ENCODE measurements at regions not wholly inside any gene's neighbourhood (a gene's known extent, or its start where the extent isn't known, plus 50 kb on each side); places are given as distances from the start of the nearest gene placed in this dataset.
"Not testable (repeated sequence)": the region's sequence is repeated elsewhere in the genome, so short reads cannot be mapped to it uniquely, and the experiment has no call there.

DNA sequence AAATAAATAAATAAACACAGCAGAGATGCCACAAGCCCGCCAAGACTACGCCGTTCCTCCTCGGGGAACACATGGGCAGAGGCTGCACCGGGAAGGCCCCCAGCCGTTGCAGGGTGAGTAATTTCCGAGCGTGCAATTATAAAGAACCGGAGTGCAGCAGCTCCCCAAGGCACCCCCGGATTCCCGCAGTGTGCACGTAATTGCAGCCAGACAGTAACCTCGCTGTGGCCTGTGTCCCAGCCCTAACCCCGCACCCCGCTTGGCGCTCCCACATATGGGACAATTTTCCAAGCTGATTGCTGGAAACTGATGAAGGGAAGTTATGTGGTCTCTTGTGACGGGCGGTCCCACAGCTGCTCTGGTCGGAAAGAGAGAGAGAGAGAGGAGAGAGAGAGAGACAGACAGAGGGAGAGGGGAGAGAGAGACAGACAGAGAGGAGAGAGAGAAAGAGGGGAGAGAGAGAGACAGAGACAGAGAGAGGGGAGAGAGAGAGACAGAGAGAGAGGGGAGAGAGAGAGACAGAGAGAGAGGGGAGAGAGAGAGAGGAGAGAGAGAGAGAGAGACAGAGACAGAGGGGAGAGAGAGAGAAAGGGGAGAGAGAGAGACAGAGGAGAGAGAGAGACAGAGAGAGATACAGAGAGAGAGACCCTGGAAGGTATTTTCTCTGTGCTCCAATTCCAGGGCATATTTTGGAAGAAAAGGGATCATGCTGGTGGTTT is 275.4 kb downstream of the SHOX start:
- H3K4me3 ChIP-seq (ENCODE audit: low read length) = no peak overlapping the region
- H3K23ac ChIP-seq (ENCODE audit: low read length) = no peak overlapping the region
- no peaks in the 10 kb centered on the region for H3K27me3 ChIP-seq (ENCODE audit: insufficient read depth, low read length, poor library complexity)
- H2AK5ac ChIP-seq (ENCODE audit: low read length) = no peak overlapping the region
- no peaks in the 10 kb centered on the region for H3K79me2 ChIP-seq (ENCODE audit: control insufficient read depth, insufficient read depth, low read length)
- H4K8ac ChIP-seq (ENCODE audit: low read depth, low read length) = no peak overlapping the region
- H3K18ac ChIP-seq (ENCODE audit: low read length) = no peak overlapping the region
- no peaks in the 10 kb centered on the region for H3K36me3 ChIP-seq (ENCODE audit: control insufficient read depth, insufficient read depth, low read length)
- H3K79me1 ChIP-seq (ENCODE audit: low read length) = no peaks in the 10 kb centered on the region
- H4K5ac ChIP-seq (ENCODE audit: low read length) = no peak overlapping the region
- no CpG with 5 or more reads among the region's 19 CpGs for WGBS (ENCODE audit: extremely low coverage, insufficient coverage, low lambda C conversion rate)
- H3K4me2 ChIP-seq (ENCODE audit: low read length) = no peak overlapping the region
- no peak overlapping the region for H3K9ac ChIP-seq (ENCODE audit: low read length)
- H2BK15ac ChIP-seq (replicated peaks; ENCODE audit: low read depth) = no peak overlapping the region
- H3K27ac ChIP-seq (ENCODE audit: low read depth, low read length) = no peak overlapping the region
- H3K4me1 ChIP-seq (ENCODE audit: control insufficient read depth, low read depth, low read length) = no peaks in the 10 kb centered on the region
- H2BK120ac ChIP-seq (ENCODE audit: low read depth, low read length) = no peak overlapping the region
- H3K56ac ChIP-seq (ENCODE audit: low read length) = no peak overlapping the region
- H3K4ac ChIP-seq (ENCODE audit: low read depth, low read length) = no peak overlapping the region
- no peak for DNase-seq
- no peak overlapping the region for H2BK5ac ChIP-seq (ENCODE audit: low read length)

DNA sequence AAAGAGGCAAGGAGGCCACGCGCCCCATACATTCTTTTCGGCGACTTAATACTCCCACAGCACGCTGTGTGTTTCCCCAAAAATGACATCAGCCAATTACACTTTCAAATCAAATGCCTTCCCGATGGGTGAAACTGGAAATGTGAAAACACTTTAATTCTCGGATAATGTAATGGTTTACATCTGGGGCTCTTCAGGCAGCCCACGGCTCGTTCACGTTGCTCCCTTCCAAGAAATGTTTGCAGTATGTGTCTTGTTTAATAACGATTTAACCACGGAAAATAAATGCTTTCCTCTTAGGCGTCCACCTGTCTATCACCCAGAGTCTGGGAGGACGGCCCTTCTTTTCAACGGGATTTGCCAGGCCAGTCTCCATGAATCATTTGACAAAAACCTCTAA is 272.5 kb downstream of the SHOX start:
- no peaks in the 10 kb centered on the region for H3K4me1 ChIP-seq (ENCODE audit: control insufficient read depth, low read depth, low read length)
- no peaks in the 10 kb centered on the region for H3K79me1 ChIP-seq (ENCODE audit: low read length)
- no peaks in the 10 kb centered on the region for H3K36me3 ChIP-seq (ENCODE audit: control insufficient read depth, insufficient read depth, low read length)
- H4K5ac ChIP-seq (ENCODE audit: low read length) = no peak overlapping the region
- no peak overlapping the region for H3K27ac ChIP-seq (ENCODE audit: low read depth, low read length)
- H3K4me3 ChIP-seq (ENCODE audit: low read length) = no peak overlapping the region
- no peak overlapping the region for H3K9ac ChIP-seq (ENCODE audit: low read length)
- no peak for DNase-seq
- WGBS (ENCODE audit: extremely low coverage, insufficient coverage, low lambda C conversion rate) = no CpG with 5 or more reads among the region's 15 CpGs
- H3K23ac ChIP-seq (ENCODE audit: low read length) = no peak overlapping the region
- H2BK120ac ChIP-seq (ENCODE audit: low read depth, low read length) = no peak overlapping the region
- H3K27me3 ChIP-seq (ENCODE audit: insufficient read depth, low read length, poor library complexity) = no peaks in the 10 kb centered on the region
- H3K4me2 ChIP-seq (ENCODE audit: low read length) = no peak overlapping the region
- H2BK15ac ChIP-seq (replicated peaks; ENCODE audit: low read depth) = no peak overlapping the region
- H3K4ac ChIP-seq (ENCODE audit: low read depth, low read length) = no peak overlapping the region
- H2AK5ac ChIP-seq (ENCODE audit: low read length) = no peak overlapping the region
- no peak overlapping the region for H4K8ac ChIP-seq (ENCODE audit: low read depth, low read length)
- no peak overlapping the region for H2BK5ac ChIP-seq (ENCODE audit: low read length)
- H3K79me2 ChIP-seq (ENCODE audit: control insufficient read depth, insufficient read depth, low read length) = no peaks in the 10 kb centered on the region
- no peak overlapping the region for H3K56ac ChIP-seq (ENCODE audit: low read length)
- no peak overlapping the region for H3K18ac ChIP-seq (ENCODE audit: low read length)

GRCh38 chrX:896256-896655 is 265.7 kb downstream of the SHOX start:
- H4K8ac ChIP-seq (ENCODE audit: low read depth, low read length) = no peak overlapping the region
- no peak overlapping the region for H3K9ac ChIP-seq (ENCODE audit: low read length)
- no peak overlapping the region for H4K5ac ChIP-seq (ENCODE audit: low read length)
- no peaks in the 10 kb centered on the region for H3K79me2 ChIP-seq (ENCODE audit: control insufficient read depth, insufficient read depth, low read length)
- H3K79me1 ChIP-seq (ENCODE audit: low read length) = no peaks in the 10 kb centered on the region
- H3K36me3 ChIP-seq (ENCODE audit: control insufficient read depth, insufficient read depth, low read length) = no peaks in the 10 kb centered on the region
- no peaks in the 10 kb centered on the region for H3K27me3 ChIP-seq (ENCODE audit: insufficient read depth, low read length, poor library complexity)
- no peak for DNase-seq
- no peak overlapping the region for H2BK15ac ChIP-seq (replicated peaks; ENCODE audit: low read depth)
- H3K18ac ChIP-seq (ENCODE audit: low read length) = no peak overlapping the region
- no peak overlapping the region for H2BK5ac ChIP-seq (ENCODE audit: low read length)
- whole genome bisulfite sequencing (ENCODE audit: extremely low coverage, insufficient coverage, low lambda C conversion rate) = no CpG with 5 or more reads among the region's 3 CpGs
- H3K27ac ChIP-seq (ENCODE audit: low read depth, low read length) = no peak overlapping the region
- H3K56ac ChIP-seq (ENCODE audit: low read length) = no peak overlapping the region
- no peaks in the 10 kb centered on the region for H3K4me1 ChIP-seq (ENCODE audit: control insufficient read depth, low read depth, low read length)
- H3K4me2 ChIP-seq (ENCODE audit: low read length) = no peak overlapping the region
- H3K4ac ChIP-seq (ENCODE audit: low read depth, low read length) = no peak overlapping the region
- no peak overlapping the region for H2AK5ac ChIP-seq (ENCODE audit: low read length)
- H3K23ac ChIP-seq (ENCODE audit: low read length) = no peak overlapping the region
- H2BK120ac ChIP-seq (ENCODE audit: low read depth, low read length) = no peak overlapping the region
- no peak overlapping the region for H3K4me3 ChIP-seq (ENCODE audit: low read length)

GRCh38 chrX:889966-890651 is 259.5 kb downstream of the SHOX start:
- H2BK5ac ChIP-seq (ENCODE audit: low read length) = no peak overlapping the region
- H3K56ac ChIP-seq (ENCODE audit: low read length) = no peak overlapping the region
- H3K79me2 ChIP-seq (ENCODE audit: control insufficient read depth, insufficient read depth, low read length) = no peaks in the 10 kb centered on the region
- no peak overlapping the region for H2AK5ac ChIP-seq (ENCODE audit: low read length)
- H3K4ac ChIP-seq (ENCODE audit: low read depth, low read length) = no peak overlapping the region
- no peak overlapping the region for H4K8ac ChIP-seq (ENCODE audit: low read depth, low read length)
- no peak overlapping the region for H3K23ac ChIP-seq (ENCODE audit: low read length)
- no peak overlapping the region for H3K4me3 ChIP-seq (ENCODE audit: low read length)
- no peaks in the 10 kb centered on the region for H3K79me1 ChIP-seq (ENCODE audit: low read length)
- H3K27ac ChIP-seq (ENCODE audit: low read depth, low read length) = no peak overlapping the region
- H3K36me3 ChIP-seq (ENCODE audit: control insufficient read depth, insufficient read depth, low read length) = no peaks in the 10 kb centered on the region
- DNase-seq = no peak
- no peak overlapping the region for H2BK120ac ChIP-seq (ENCODE audit: low read depth, low read length)
- no peaks in the 10 kb centered on the region for H3K4me1 ChIP-seq (ENCODE audit: control insufficient read depth, low read depth, low read length)
- no peak overlapping the region for H2BK15ac ChIP-seq (replicated peaks; ENCODE audit: low read depth)
- no CpG with 5 or more reads among the region's 5 CpGs for WGBS (ENCODE audit: extremely low coverage, insufficient coverage, low lambda C conversion rate)
- no peaks in the 10 kb centered on the region for H3K27me3 ChIP-seq (ENCODE audit: insufficient read depth, low read length, poor library complexity)
- no peak overlapping the region for H3K18ac ChIP-seq (ENCODE audit: low read length)
- no peak overlapping the region for H4K5ac ChIP-seq (ENCODE audit: low read length)
- H3K9ac ChIP-seq (ENCODE audit: low read length) = no peak overlapping the region
- no peak overlapping the region for H3K4me2 ChIP-seq (ENCODE audit: low read length)

DNA sequence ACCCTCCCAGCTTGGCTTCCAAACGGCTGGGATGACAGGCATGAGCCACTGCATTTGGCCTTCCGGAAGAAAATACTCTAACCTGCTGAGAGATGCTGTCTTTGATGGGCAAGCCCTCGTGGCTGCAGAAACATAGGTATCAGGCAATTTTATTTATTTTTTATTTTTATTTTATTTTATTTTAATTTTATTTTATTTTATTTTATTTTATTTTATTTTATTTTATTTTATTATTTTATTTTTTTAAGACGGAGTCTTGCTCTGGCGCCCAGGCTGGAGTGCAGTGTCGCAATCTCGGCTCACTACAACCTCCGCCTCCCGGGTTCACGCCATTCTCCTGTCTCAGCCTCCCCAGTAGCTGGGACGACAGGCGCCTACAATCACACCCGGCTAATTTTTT is 257.1 kb downstream of the SHOX start:
- H3K36me3 ChIP-seq (ENCODE audit: control insufficient read depth, insufficient read depth, low read length); DNase-seq; H3K56ac ChIP-seq (ENCODE audit: low read length); H3K27me3 ChIP-seq (ENCODE audit: insufficient read depth, low read length, poor library complexity); H3K23ac ChIP-seq (ENCODE audit: low read length); H3K79me2 ChIP-seq (ENCODE audit: control insufficient read depth, insufficient read depth, low read length); H4K5ac ChIP-seq (ENCODE audit: low read length); H2BK5ac ChIP-seq (ENCODE audit: low read length); H2AK5ac ChIP-seq (ENCODE audit: low read length); H3K4ac ChIP-seq (ENCODE audit: low read depth, low read length); H3K4me1 ChIP-seq (ENCODE audit: control insufficient read depth, low read depth, low read length); H3K27ac ChIP-seq (ENCODE audit: low read depth, low read length); H4K8ac ChIP-seq (ENCODE audit: low read depth, low read length); H2BK15ac ChIP-seq (replicated peaks; ENCODE audit: low read depth); H3K4me2 ChIP-seq (ENCODE audit: low read length); H3K4me3 ChIP-seq (ENCODE audit: low read length); H3K9ac ChIP-seq (ENCODE audit: low read length); H3K18ac ChIP-seq (ENCODE audit: low read length); H3K79me1 ChIP-seq (ENCODE audit: low read length); H2BK120ac ChIP-seq (ENCODE audit: low read depth, low read length): not testable (repeated sequence)
- no CpG with 5 or more reads among the region's 13 CpGs for WGBS (ENCODE audit: extremely low coverage, insufficient coverage, low lambda C conversion rate)
